ENCODE measurements at regions not wholly inside any gene's neighbourhood (a gene's known extent, or its start where the extent isn't known, plus 50 kb on each side); places are given as distances from the start of the nearest gene placed in this dataset.

- DNase-seq: no peak
Measured at GRCh38 chr1:31127266-31127665, 61.7 kb upstream of the PUM1 start.

- no peak for DNase-seq
Measured at GRCh38 chr1:31122741-31123140, 57.2 kb upstream of the PUM1 start.

GRCh38 chr1:31122101-31122735, 56.7 kb upstream of the PUM1 start:
- DNase-seq: peak; percentile 65

- no peak for DNase-seq
Measured at GRCh38 chr1:31120783-31121180, 55.3 kb upstream of the PUM1 start.

GRCh38 chr1:31116022-31116421, 50.5 kb upstream of the PUM1 start:
- DNase-seq: no peak
